ENCODE measurements at regions not wholly inside any gene's neighbourhood (a gene's known extent, or its start where the extent isn't known, plus 50 kb on each side); places are given as distances from the start of the nearest gene placed in this dataset.

GRCh38 chr3:14277557-14277956 lies 98.9 kb downstream of the LSM3 start:
- TF ChIP-seq CTCF (IDR thresholded peaks at IDR 0.05) (no peak), POLR2A (IDR thresholded peaks at IDR 0.05) (no peak)
